HepG2 (cell line): ENCODE measurements at regions not wholly inside any gene's neighbourhood (a gene's known extent, or its start where the extent isn't known, plus 50 kb on each side); places are given as distances from the start of the nearest gene placed in this dataset.

Experiments
- ATAC-seq: fragments of 200-7000 bp; cut with Tn5 transposase; 3 replicates; pipeline ENCODE4 v1.9.1; 2020; ENCODE audit warnings: mild to moderate bottlenecking, moderate library complexity
- BruUV-seq: library from RNA; stranded (reverse); fragments of 400-500 nt; replicated peaks from 2 replicates; lab custom pipeline; 2021; lab: Mats Ljungman, UMichigan
- CTCF ChIA-PET: fragments of 300-600 bp; formaldehyde crosslinking; extraction: SDS; loops from one replicate; lab custom pipeline; 2021; ENCODE audit warnings: low total read pairs, inconsistent platforms, low intra/inter-chr PET ratio; lab: Yijun Ruan, JAX
- POLR2A ChIA-PET: fragments of 350-600 bp; sonication (Branson Sonifier 250); formaldehyde crosslinking; loops from one replicate; lab custom pipeline; 2020; ENCODE audit warnings: antibody characterized with exemption, inconsistent platforms; lab: Yijun Ruan, JAX
- DNase-seq: peaks from one replicate; pipeline ENCODE4 v3.0.0-alpha.2; 2015; ENCODE audit warnings: low spot score
- FAIRE-seq: peaks from 3 replicates; lab custom pipeline; 2011; peaks lifted over from hg19 to GRCh38; lab: Jason Lieb, UNC
- H2AFZ ChIP-seq: one replicate; pipeline ENCODE4 v1.6.1; 2011; ENCODE audit warnings: low read length, inconsistent platforms
- H3K27ac ChIP-seq: fragments of 300-600 bp; 3 replicates; pipeline ENCODE4 v1.8.0; 2011; ENCODE audit warnings: mixed run types, mild to moderate bottlenecking, mixed read lengths, low read length, inconsistent platforms; ENCODE audit not compliant: insufficient read depth; ENCODE audit errors: extremely low read length
- H3K27me3 ChIP-seq, 2 experiments: fragments of 200-600 bp in 1 of 2; 2 replicates in 1 of 2; 3 replicates in 1 of 2; pipeline versions ENCODE4 v1.6.0 to v1.8.0; 2011; ENCODE audit warnings: low read length in 2 of 2, mild to moderate bottlenecking in 2 of 2, moderate library complexity in 2 of 2, inconsistent platforms in 1 of 2; ENCODE audit not compliant: insufficient read depth in 2 of 2, control insufficient read depth in 1 of 2
- H3K36me3 ChIP-seq, 2 experiments: fragments of 200-600 bp in 1 of 2; replicated peaks in 1 of 2; 2 replicates in 1 of 2; 3 replicates in 1 of 2; pipeline versions ENCODE4 v1.5.1 to v1.8.0; 2011; ENCODE audit warnings: low read length in 2 of 2, inconsistent platforms in 1 of 2; ENCODE audit not compliant: insufficient read depth in 2 of 2, control insufficient read depth in 1 of 2
- H3K4me1 ChIP-seq: 2 replicates; pipeline ENCODE4 v1.5.1; 2012; ENCODE audit warnings: low read length, inconsistent platforms; ENCODE audit not compliant: insufficient read depth
- H3K4me2 ChIP-seq: 2 replicates; pipeline ENCODE4 v1.6.0; 2011; ENCODE audit warnings: low read depth, low read length, inconsistent platforms
- H3K4me3 ChIP-seq, 3 experiments: fragments of 200-600 bp in 1 of 3; sonication (generic), shearing (Covaris generic) in 1 of 3; replicated peaks in 1 of 3; 2 replicates each; pipeline ENCODE4 v1.5.1; 2011 to 2016; ENCODE audit warnings: low read length in 3 of 3, inconsistent platforms in 2 of 3, low read depth in 2 of 3, mild to moderate bottlenecking in 2 of 3, control low read depth in 1 of 3, mixed read lengths in 1 of 3; ENCODE audit not compliant: insufficient read depth in 1 of 3
- H3K79me2 ChIP-seq: one replicate; pipeline ENCODE4 v1.6.1; 2011; ENCODE audit warnings: low read length, inconsistent platforms; ENCODE audit not compliant: insufficient read depth
- H3K9ac ChIP-seq: 2 replicates; pipeline ENCODE4 v1.6.0; 2011; ENCODE audit warnings: mild to moderate bottlenecking, low read depth, low read length, inconsistent platforms; ENCODE audit not compliant: insufficient read depth
- H3K9me3 ChIP-seq: 2 replicates; pipeline ENCODE4 v1.5.1; 2012; ENCODE audit warnings: mild to moderate bottlenecking, low read length
- H4K20me1 ChIP-seq: 2 replicates; pipeline ENCODE4 v1.6.0; 2011; ENCODE audit warnings: inconsistent platforms, mild to moderate bottlenecking, low read length, moderate library complexity; ENCODE audit not compliant: insufficient read depth
- CREB1 ChIP-seq, 2 experiments: fragments of 450-650 bp in 1 of 2; IDR thresholded peaks; 2 replicates each; pipeline ENCODE4 v1.6.1; 2016 to 2017; ENCODE audit warnings: control low read depth in 1 of 2, mild to moderate bottlenecking in 1 of 2, missing compliant biosample characterization in 1 of 2, missing genetic modification characterization in 1 of 2
- GABPB1 ChIP-seq: IDR thresholded peaks from 2 replicates; pipeline ENCODE4 v1.6.1; 2016; ENCODE audit warnings: mild to moderate bottlenecking, missing genetic modification reagents, moderate library complexity, missing compliant biosample characterization
- HCFC1 ChIP-seq: fragments of 150-350 bp; IDR thresholded peaks from 2 replicates; pipeline ENCODE4 v1.6.1; 2014; ENCODE audit warnings: low read depth, low read length
- KDM2A ChIP-seq: sonication (generic); formaldehyde crosslinking; IDR thresholded peaks from 2 replicates; pipeline ENCODE4 v1.4.0; 2020; ENCODE audit warnings: low read depth, missing genetic modification reagents, borderline replicate concordance
- MAZ ChIP-seq, 2 experiments: sonication (generic) in 1 of 2; formaldehyde crosslinking in 1 of 2; IDR thresholded peaks; 2 replicates each; pipeline versions ENCODE4 v1.5.0 to v1.6.1; 2012 to 2020; ENCODE audit warnings: low read depth in 2 of 2, mild to moderate bottlenecking in 2 of 2, borderline replicate concordance in 1 of 2, improper control_type of control experiment in 1 of 2, low read length in 1 of 2, missing genetic modification reagents in 1 of 2, moderate library complexity in 1 of 2
- MBNL3 ChIP-seq: fragments of 250-450 bp; sonication (Bioruptor Pico); conservative IDR thresholded peaks from 2 replicates; pipeline ENCODE4 v1.8.0; 2022; ENCODE audit warnings: mild to moderate bottlenecking, inconsistent platforms
- NFKB2 ChIP-seq: sonication (generic); formaldehyde crosslinking; IDR thresholded peaks from 2 replicates; pipeline ENCODE4 v1.4.0; 2020; ENCODE audit warnings: missing genetic modification reagents, borderline replicate concordance
- PHF21A ChIP-seq: sonication (generic); formaldehyde crosslinking; IDR thresholded peaks from 2 replicates; pipeline ENCODE4 v1.5.0; 2020; ENCODE audit warnings: mild to moderate bottlenecking, missing genetic modification reagents
- RBAK ChIP-seq: sonication (generic); formaldehyde crosslinking; IDR thresholded peaks from 2 replicates; pipeline ENCODE4 v1.5.1; 2020; ENCODE audit warnings: mild to moderate bottlenecking, missing genetic modification reagents
- SATB2 ChIP-seq: sonication (generic); formaldehyde crosslinking; IDR thresholded peaks from 2 replicates; pipeline ENCODE4 v1.5.0; 2020; ENCODE audit warnings: missing genetic modification reagents
- SIX4 ChIP-seq: sonication (generic); formaldehyde crosslinking; IDR thresholded peaks from 2 replicates; pipeline ENCODE4 v1.4.0; 2020; ENCODE audit warnings: missing genetic modification reagents
- TAF15 ChIP-seq: fragments of 200-400 bp; formaldehyde crosslinking; IDR thresholded peaks from one replicate; pipeline ENCODE4 v1.6.1; 2018; ENCODE audit warnings: mild to moderate bottlenecking, low read depth, low read length; ENCODE audit not compliant: poor library complexity, severe bottlenecking
- THAP11 ChIP-seq: IDR thresholded peaks from 2 replicates; pipeline ENCODE4 v1.6.1; 2016; ENCODE audit warnings: missing biosample characterization, missing genetic modification reagents
- ZBTB20 ChIP-seq: sonication (generic); formaldehyde crosslinking; IDR thresholded peaks from 2 replicates; pipeline ENCODE4 v1.8.1; 2023; ENCODE audit warnings: missing genetic modification reagents, low read depth, mild to moderate bottlenecking, borderline replicate concordance
- ZNF207 ChIP-seq: fragments of 450-650 bp; IDR thresholded peaks from 2 replicates; pipeline ENCODE4 v1.6.1; 2016; ENCODE audit warnings: antibody characterized with exemption, borderline replicate concordance
- ZNF331 ChIP-seq: sonication (generic); formaldehyde crosslinking; IDR thresholded peaks from 2 replicates; pipeline ENCODE4 v1.4.0; 2020; ENCODE audit warnings: missing genetic modification reagents
- ZNF333 ChIP-seq: sonication (generic); formaldehyde crosslinking; IDR thresholded peaks from 2 replicates; pipeline ENCODE4 v1.4.0; 2020; ENCODE audit warnings: mild to moderate bottlenecking, missing genetic modification reagents, borderline replicate concordance
- ZNF335 ChIP-seq: sonication (generic); formaldehyde crosslinking; IDR thresholded peaks from 2 replicates; pipeline ENCODE4 v1.4.0; 2020; ENCODE audit warnings: missing genetic modification reagents
- ZNF354B ChIP-seq: sonication (generic); formaldehyde crosslinking; IDR thresholded peaks from 2 replicates; pipeline ENCODE4 v1.8.0; 2022; ENCODE audit warnings: mild to moderate bottlenecking, missing genetic modification reagents
- ZNF549 ChIP-seq: sonication (generic); formaldehyde crosslinking; IDR thresholded peaks from 2 replicates; pipeline ENCODE4 v1.5.0; 2020; ENCODE audit warnings: missing genetic modification reagents
- ZNF670 ChIP-seq: sonication (generic); formaldehyde crosslinking; IDR thresholded peaks from 2 replicates; pipeline ENCODE4 v1.8.0; 2022; ENCODE audit warnings: mild to moderate bottlenecking, missing genetic modification reagents, borderline replicate concordance
- WGBS: methylation state at CpG from one replicate; pipeline ENCODE4 v1.1.6; 2017; ENCODE audit warnings: low lambda C conversion rate; 5-methylcytosine and 5-hydroxymethylcytosine counted together
- in situ Hi-C: cut with HindIII; loops from 2 replicates; pipeline ENCODE4 v1.10.0; 2017; ENCODE audit warnings: low pct_unique_long_range_greater_than_20kb; ENCODE audit not compliant: extremely low pct_ligation_motif_present
- intact Hi-C: fragments of 100-400 bp; cut with micrococcal nuclease; formaldehyde crosslinking; loops from one replicate; pipeline ENCODE4 v1.10.0; 2022; ENCODE audit not compliant: unreplicated experiment
- TF ChIP-seq, protein P1 (sequence below): sonication (generic); formaldehyde crosslinking; IDR thresholded peaks from 2 replicates; pipeline ENCODE4 v1.9.0; 2022; ENCODE audit warnings: missing genetic modification reagents, mild to moderate bottlenecking, borderline replicate concordance
- TF ChIP-seq, protein P2 (sequence below): IDR thresholded peaks from 2 replicates; pipeline ENCODE4 v1.6.1; 2016; ENCODE audit warnings: missing genetic modification reagents, missing compliant biosample characterization
- TF ChIP-seq, protein P3 (sequence below): IDR thresholded peaks from 2 replicates; pipeline ENCODE4 v1.6.1; 2016; ENCODE audit warnings: missing compliant biosample characterization, missing genetic modification reagents, borderline replicate concordance

DNA sequence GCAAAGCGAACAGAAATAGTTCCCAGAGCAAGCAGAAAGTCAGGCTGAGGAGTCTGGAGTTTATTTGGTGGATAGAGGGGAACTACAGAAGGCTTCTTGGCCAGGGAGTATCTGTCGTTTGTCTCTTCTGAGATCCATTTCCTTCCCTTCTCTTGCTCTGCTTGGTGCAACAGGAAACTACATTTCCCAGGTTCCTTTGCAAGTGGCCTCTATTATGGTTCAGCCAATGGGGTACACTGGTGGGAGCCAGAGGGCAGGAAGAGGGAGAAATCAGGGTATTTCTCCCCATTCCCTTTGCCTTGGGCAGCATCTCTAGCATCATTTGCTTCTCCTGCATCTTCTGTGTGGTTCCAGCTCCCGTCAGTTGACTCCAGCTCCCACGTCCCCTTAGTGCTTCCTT lies 142.1 kb downstream of the BCOR start:
- H3K4me3 ChIP-seq: peak overlapping the region in 1 of 3 experiments; percentile 28; a peak in 1 of 6 replicates
- BruUV-seq: no TSS peak
- no peak overlapping the region for H3K9ac ChIP-seq
- FAIRE-seq: peak; percentile 60
- no peaks in the 10 kb centered on the region for H3K27me3 ChIP-seq
- H3K4me1 ChIP-seq: peaks cover 64% of the 10 kb centered on the region
- no peaks in the 10 kb centered on the region for H3K79me2 ChIP-seq
- ChIA-PET CTCF (no interaction called here), POLR2A (no interaction called here)
- no peaks in the 10 kb centered on the region for H3K36me3 ChIP-seq
- DNase-seq: no peak
- in situ Hi-C loops: loop anchor here (10.0 kb wide), 1 partner anchor 61 kb away; no protein-coding TSS in a partner anchor
- no peak overlapping the region for H2AFZ ChIP-seq
- H3K4me2 ChIP-seq: peak overlapping the region; percentile 36; the same call in 1 of the 2 replicates
- H3K27ac ChIP-seq: no peak overlapping the region
- intact Hi-C loops: no loop called here
- ATAC-seq: 0 out of 3 replicates have a peak, but pooled peaks have one; percentile 11
- no peaks in the 10 kb centered on the region for H3K9me3 ChIP-seq
- no peaks in the 10 kb centered on the region for H4K20me1 ChIP-seq
- WGBS: 81% methylated on average over 3 of the region's 4 CpGs
- TF ChIP-seq KDM2A (CRISPR knock-in tag): no peak
- TF ChIP-seq PHF21A (CRISPR knock-in tag): no peak
- TF ChIP-seq, protein P1, sequence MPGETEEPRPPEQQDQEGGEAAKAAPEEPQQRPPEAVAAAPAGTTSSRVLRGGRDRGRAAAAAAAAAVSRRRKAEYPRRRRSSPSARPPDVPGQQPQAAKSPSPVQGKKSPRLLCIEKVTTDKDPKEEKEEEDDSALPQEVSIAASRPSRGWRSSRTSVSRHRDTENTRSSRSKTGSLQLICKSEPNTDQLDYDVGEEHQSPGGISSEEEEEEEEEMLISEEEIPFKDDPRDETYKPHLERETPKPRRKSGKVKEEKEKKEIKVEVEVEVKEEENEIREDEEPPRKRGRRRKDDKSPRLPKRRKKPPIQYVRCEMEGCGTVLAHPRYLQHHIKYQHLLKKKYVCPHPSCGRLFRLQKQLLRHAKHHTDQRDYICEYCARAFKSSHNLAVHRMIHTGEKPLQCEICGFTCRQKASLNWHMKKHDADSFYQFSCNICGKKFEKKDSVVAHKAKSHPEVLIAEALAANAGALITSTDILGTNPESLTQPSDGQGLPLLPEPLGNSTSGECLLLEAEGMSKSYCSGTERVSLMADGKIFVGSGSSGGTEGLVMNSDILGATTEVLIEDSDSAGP (CRISPR knock-in tag): no peak
- no peak for TF ChIP-seq ZNF331
- TF ChIP-seq, protein P2, sequence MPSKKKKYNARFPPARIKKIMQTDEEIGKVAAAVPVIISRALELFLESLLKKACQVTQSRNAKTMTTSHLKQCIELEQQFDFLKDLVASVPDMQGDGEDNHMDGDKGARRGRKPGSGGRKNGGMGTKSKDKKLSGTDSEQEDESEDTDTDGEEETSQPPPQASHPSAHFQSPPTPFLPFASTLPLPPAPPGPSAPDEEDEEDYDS (CRISPR knock-in tag): no peak
- TF ChIP-seq, protein P3, sequence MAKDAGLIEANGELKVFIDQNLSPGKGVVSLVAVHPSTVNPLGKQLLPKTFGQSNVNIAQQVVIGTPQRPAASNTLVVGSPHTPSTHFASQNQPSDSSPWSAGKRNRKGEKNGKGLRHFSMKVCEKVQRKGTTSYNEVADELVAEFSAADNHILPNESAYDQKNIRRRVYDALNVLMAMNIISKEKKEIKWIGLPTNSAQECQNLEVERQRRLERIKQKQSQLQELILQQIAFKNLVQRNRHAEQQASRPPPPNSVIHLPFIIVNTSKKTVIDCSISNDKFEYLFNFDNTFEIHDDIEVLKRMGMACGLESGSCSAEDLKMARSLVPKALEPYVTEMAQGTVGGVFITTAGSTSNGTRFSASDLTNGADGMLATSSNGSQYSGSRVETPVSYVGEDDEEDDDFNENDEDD (CRISPR knock-in tag): no peak
- no peak for TF ChIP-seq TAF15
- TF ChIP-seq ZNF549 (CRISPR knock-in tag): no peak
- no peak for TF ChIP-seq ZNF207
- TF ChIP-seq RBAK (CRISPR knock-in tag): no peak
- no peak for TF ChIP-seq CREB1 (IDR thresholded peaks at IDR 0.05)
- TF ChIP-seq CREB1 (CRISPR knock-in tag; IDR thresholded peaks at IDR 0.05): no peak
- no peak for TF ChIP-seq ZNF333 (CRISPR knock-in tag)
- TF ChIP-seq THAP11 (CRISPR knock-in tag): peak; percentile 97
- TF ChIP-seq NFKB2 (CRISPR knock-in tag): no peak
- TF ChIP-seq MBNL3: no peak
- no peak for TF ChIP-seq SATB2
- TF ChIP-seq GABPB1 (CRISPR knock-in tag): peak; percentile 28; the same call in 1 of the 2 replicates
- TF ChIP-seq ZNF354B (CRISPR knock-in tag): no peak
- peak; percentile 54; the same call in 1 of the 2 replicates for TF ChIP-seq HCFC1
- no peak for TF ChIP-seq MAZ (IDR thresholded peaks at IDR 0.05; ENCODE audit: borderline replicate concordance, low read depth, low read length)
- TF ChIP-seq MAZ (CRISPR knock-in tag; IDR thresholded peaks at IDR 0.05; ENCODE audit: low read depth): no peak
- no peak for TF ChIP-seq ZNF335 (CRISPR knock-in tag)
- no peak for TF ChIP-seq ZBTB20 (CRISPR knock-in tag)
- no peak for TF ChIP-seq SIX4 (CRISPR knock-in tag)
- TF ChIP-seq ZNF670 (CRISPR knock-in tag): no peak
